GM23248 (cell line): ENCODE measurements at regions not wholly inside any gene's neighbourhood (a gene's known extent, or its start where the extent isn't known, plus 50 kb on each side); places are given as distances from the start of the nearest gene placed in this dataset.
A peak's percentile ranks its signal among the peaks of the same experiment; 100 is the strongest.

ENCODE experiments used
- DNase-seq: peaks from one replicate; pipeline ENCODE4 v3.0.0-alpha.2; 2015
- H2AFZ ChIP-seq: fragments of 200-600 bp; sonication (generic); 2 replicates; pipeline ENCODE4 v1.6.1; 2016; ENCODE audit warnings: antibody characterized with exemption
- H3F3A ChIP-seq: fragments of 200-600 bp; sonication (generic); 2 replicates; pipeline ENCODE4 v1.6.1; 2016; ENCODE audit warnings: mild to moderate bottlenecking, antibody characterized with exemption, mixed run types; ENCODE audit not compliant: insufficient read depth
- H3K27ac ChIP-seq: fragments of 200-600 bp; sonication (generic); 2 replicates; pipeline ENCODE4 v1.5.1; 2016; ENCODE audit warnings: mild to moderate bottlenecking
- H3K27me3 ChIP-seq: fragments of 200-600 bp; sonication (generic); replicated peaks from 2 replicates; pipeline ENCODE4 v1.6.1; 2016; ENCODE audit warnings: mild to moderate bottlenecking; ENCODE audit not compliant: insufficient read depth
- H3K36me3 ChIP-seq: fragments of 200-600 bp; sonication (generic); 2 replicates; pipeline ENCODE4 v1.6.1; 2016; ENCODE audit warnings: low read depth, mild to moderate bottlenecking
- H3K4me1 ChIP-seq: fragments of 200-600 bp; sonication (generic); 2 replicates; pipeline ENCODE4 v1.6.1; 2016; ENCODE audit warnings: mild to moderate bottlenecking; ENCODE audit not compliant: insufficient read depth
- H3K4me2 ChIP-seq: fragments of 200-600 bp; sonication (generic); one replicate; pipeline ENCODE4 v1.6.1; 2016; ENCODE audit warnings: mild to moderate bottlenecking; ENCODE audit not compliant: unreplicated experiment
- H3K4me3 ChIP-seq: fragments of 200-600 bp; sonication (generic); 2 replicates; pipeline ENCODE4 v1.5.1; 2016; ENCODE audit warnings: mild to moderate bottlenecking
- H3K79me2 ChIP-seq: fragments of 200-600 bp; sonication (generic); 2 replicates; pipeline ENCODE4 v1.6.1; 2016; ENCODE audit warnings: mild to moderate bottlenecking; ENCODE audit not compliant: insufficient read depth
- H3K9ac ChIP-seq: fragments of 200-600 bp; sonication (generic); 2 replicates; pipeline ENCODE4 v1.6.1; 2016; ENCODE audit warnings: mild to moderate bottlenecking
- H3K9me2 ChIP-seq: fragments of 200-600 bp; sonication (generic); 2 replicates; pipeline ENCODE4 v1.6.1; 2016; ENCODE audit warnings: mixed run types, mild to moderate bottlenecking, moderate library complexity; ENCODE audit not compliant: insufficient read depth
- H3K9me3 ChIP-seq: fragments of 200-600 bp; sonication (generic); one replicate; pipeline ENCODE4 v1.6.1; 2017; ENCODE audit warnings: low read depth
- H4K20me1 ChIP-seq: fragments of 200-600 bp; sonication (generic); 2 replicates; pipeline ENCODE4 v1.6.0; 2016; ENCODE audit not compliant: insufficient read depth
- EZH2 ChIP-seq: fragments of 200-600 bp; sonication (generic); IDR thresholded peaks from 2 replicates; pipeline ENCODE4 v1.6.1; 2018; ENCODE audit warnings: antibody characterized with exemption, mild to moderate bottlenecking; ENCODE audit not compliant: insufficient read depth, poor library complexity, severe bottlenecking
- EZH2phosphoT487 ChIP-seq: fragments of 200-600 bp; sonication (generic); IDR thresholded peaks from 2 replicates; pipeline ENCODE4 v1.6.1; 2018; ENCODE audit warnings: antibody characterized with exemption, moderate library complexity, mild to moderate bottlenecking, low read depth; ENCODE audit not compliant: insufficient read depth
- WGBS, 2 experiments: methylation state at CpG; one replicate each; pipeline ENCODE4 v1.1.6; 2015 to 2017; ENCODE audit warnings: low lambda C conversion rate in 2 of 2, low coverage in 1 of 2; ENCODE audit errors: missing lambda C conversion rate in 2 of 2; 5-methylcytosine and 5-hydroxymethylcytosine counted together
- in situ Hi-C: fragments of 300-500 bp; cut with MboI; formaldehyde crosslinking; loops from 2 replicates; pipeline ENCODE4 v1.15.0; 2020

DNA sequence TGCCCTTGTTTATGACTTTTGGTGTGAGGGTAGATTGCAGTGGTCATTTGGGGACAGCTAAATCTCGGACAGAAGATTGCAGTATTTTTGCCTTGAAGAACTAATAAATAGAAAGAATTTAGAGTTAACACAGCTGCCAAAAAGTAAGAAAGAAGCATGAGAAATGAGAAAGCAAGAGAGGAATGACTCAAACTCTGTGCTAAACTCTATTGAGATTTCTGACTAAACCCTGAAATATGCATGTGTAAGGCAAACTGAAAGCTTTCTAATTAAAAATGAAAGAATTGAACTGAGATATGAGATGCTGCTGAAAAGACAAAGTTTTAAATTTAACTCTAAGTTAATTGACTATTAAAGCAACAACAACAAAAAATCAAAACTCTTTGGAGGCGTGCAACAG, 791.3 kb downstream of the RAB28 start:
- Histone ChIP-seq H3K9me3 (no peaks in the 10 kb centered on the region), H2AFZ (no peak overlapping the region), H3K36me3 (no peaks in the 10 kb centered on the region), H3F3A (no peaks in the 10 kb centered on the region), H3K9ac (no peak overlapping the region), H3K4me3 (no peak overlapping the region), H3K4me2 (no peak overlapping the region), H3K9me2 (no peaks in the 10 kb centered on the region), H3K27ac (no peak overlapping the region), H3K79me2 (no peaks in the 10 kb centered on the region), H4K20me1 (no peaks in the 10 kb centered on the region), H3K27me3 (no peaks in the 10 kb centered on the region), H3K4me1 (no peaks in the 10 kb centered on the region)
- DNase-seq: peak; percentile 38
- in situ Hi-C loops: no loop called here
- TF ChIP-seq EZH2phosphoT487 (no peak), EZH2 (no peak)
- 4 to 9% methylated on average over 2 of the region's 2 CpGs for WGBS, 2 experiments

DNA sequence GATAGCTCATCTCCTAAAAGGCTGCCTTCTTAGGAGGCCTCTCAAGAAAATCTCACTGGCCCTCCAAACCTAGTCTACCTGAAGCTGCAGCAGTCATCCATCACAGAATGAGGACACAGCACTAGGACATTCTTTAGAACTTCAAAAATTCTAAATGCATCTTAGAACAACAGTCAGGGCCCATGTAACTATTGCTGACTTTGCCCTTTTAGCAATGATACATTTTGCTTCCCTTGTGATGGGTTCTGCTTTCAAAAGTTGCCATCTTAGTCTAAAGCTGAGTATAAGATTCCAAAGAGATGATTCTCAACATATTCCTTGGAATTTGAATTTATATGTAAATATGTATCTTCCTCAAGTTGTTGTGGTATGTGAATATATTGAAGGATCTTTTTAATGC, 793.0 kb downstream of the RAB28 start:
- Histone ChIP-seq H3K27me3 (no peaks in the 10 kb centered on the region), H2AFZ (no peak overlapping the region), H3F3A (no peaks in the 10 kb centered on the region), H3K27ac (no peak overlapping the region), H3K4me3 (no peak overlapping the region), H3K9ac (no peak overlapping the region), H3K4me1 (no peaks in the 10 kb centered on the region), H3K9me3 (no peaks in the 10 kb centered on the region), H3K79me2 (no peaks in the 10 kb centered on the region), H3K4me2 (no peak overlapping the region), H3K9me2 (no peaks in the 10 kb centered on the region), H4K20me1 (no peaks in the 10 kb centered on the region), H3K36me3 (no peaks in the 10 kb centered on the region)
- TF ChIP-seq EZH2phosphoT487 (no peak), EZH2 (no peak)
- in situ Hi-C loops: no loop called here
- no peak for DNase-seq

DNA sequence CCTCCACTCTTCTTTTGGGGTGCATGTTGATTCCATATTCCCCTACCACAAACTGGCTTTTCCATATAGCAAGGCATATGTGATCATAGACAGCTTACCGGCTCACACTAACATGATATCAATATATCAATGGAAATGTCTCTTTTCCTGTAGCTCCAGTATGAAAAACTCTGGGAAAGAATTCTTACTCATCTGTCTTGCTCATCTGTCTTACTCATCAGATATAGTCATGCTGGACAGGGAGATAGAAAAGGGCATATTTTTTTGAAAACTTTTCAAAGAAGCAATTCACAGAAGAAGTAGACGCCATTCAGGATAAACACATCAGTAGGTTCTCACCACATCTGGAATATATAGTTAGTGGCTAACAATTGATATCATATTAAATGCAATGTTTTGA, 794.7 kb downstream of the RAB28 start:
- Histone ChIP-seq H4K20me1 (no peaks in the 10 kb centered on the region), H3K36me3 (no peaks in the 10 kb centered on the region), H3K27ac (no peak overlapping the region), H2AFZ (no peak overlapping the region), H3K4me3 (no peak overlapping the region), H3F3A (no peaks in the 10 kb centered on the region), H3K4me1 (no peaks in the 10 kb centered on the region), H3K4me2 (no peak overlapping the region), H3K9ac (no peak overlapping the region), H3K9me3 (no peaks in the 10 kb centered on the region), H3K9me2 (no peaks in the 10 kb centered on the region), H3K27me3 (no peaks in the 10 kb centered on the region), H3K79me2 (no peaks in the 10 kb centered on the region)
- DNase-seq: peak; percentile 6
- in situ Hi-C loops: no loop called here
- TF ChIP-seq EZH2phosphoT487 (no peak), EZH2 (no peak)
- WGBS, 2 experiments: 53 to 68% methylated on average over 2 of the region's 2 CpGs

DNA sequence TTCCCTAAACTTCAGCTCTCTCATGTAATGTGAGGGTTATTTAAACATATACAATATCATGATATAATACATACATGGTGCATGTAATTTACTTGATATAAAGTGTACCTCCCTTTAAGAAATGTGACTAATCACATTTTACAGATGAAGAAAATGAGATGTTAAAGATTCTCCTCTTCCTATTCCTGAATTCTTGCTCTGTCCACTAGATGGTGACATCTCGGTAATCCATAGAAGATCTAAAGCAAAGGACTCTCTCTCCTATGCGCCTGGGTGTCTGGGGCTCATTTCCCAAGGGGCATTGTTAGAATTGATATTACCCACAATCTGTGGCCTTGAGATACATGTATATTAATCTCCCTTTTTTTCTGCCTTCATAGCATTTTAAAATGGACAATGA, 804.9 kb downstream of the RAB28 start:
- Histone ChIP-seq H3K4me3 (no peak overlapping the region), H3K4me2 (no peak overlapping the region), H3K27me3 (no peaks in the 10 kb centered on the region), H4K20me1 (no peaks in the 10 kb centered on the region), H3K27ac (no peak overlapping the region), H3K36me3 (no peaks in the 10 kb centered on the region), H3K9ac (no peak overlapping the region), H3K9me2 (no peaks in the 10 kb centered on the region), H3K4me1 (no peaks in the 10 kb centered on the region), H2AFZ (no peak overlapping the region), H3K9me3 (no peaks in the 10 kb centered on the region), H3K79me2 (no peaks in the 10 kb centered on the region), H3F3A (no peaks in the 10 kb centered on the region)
- TF ChIP-seq EZH2phosphoT487: no peak
- TF ChIP-seq EZH2: no peak
- DNase-seq: peak; percentile 2
- in situ Hi-C loops: no loop called here
- WGBS, 2 experiments: 28 to 42% methylated on average over 2 of the region's 2 CpGs

DNA sequence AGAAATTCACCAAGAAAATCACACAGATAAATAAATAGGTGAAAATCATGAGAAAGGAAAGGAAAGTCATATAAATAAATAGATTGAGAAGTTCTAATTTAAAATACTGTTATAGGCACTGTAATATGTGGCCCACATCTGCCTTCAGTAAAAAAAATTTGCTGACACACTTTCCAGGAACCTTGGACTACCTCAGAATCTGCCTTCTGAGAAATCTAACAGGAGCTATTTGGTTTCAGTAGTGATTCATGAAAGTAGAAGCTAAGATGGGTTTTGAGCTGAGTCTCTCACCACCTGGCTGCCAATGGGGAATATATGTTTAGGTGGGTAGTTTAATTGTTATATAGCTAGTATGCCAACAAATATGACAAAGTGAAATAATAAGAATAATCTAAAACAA, 810.0 kb downstream of the RAB28 start:
- H3K27me3 ChIP-seq: no peaks in the 10 kb centered on the region
- no peaks in the 10 kb centered on the region for H3K79me2 ChIP-seq
- no peak overlapping the region for H3K9ac ChIP-seq
- no peak overlapping the region for H3K4me3 ChIP-seq
- in situ Hi-C loops: no loop called here
- H3K36me3 ChIP-seq: no peaks in the 10 kb centered on the region
- no peak overlapping the region for H3K4me2 ChIP-seq
- H3K9me3 ChIP-seq: no peaks in the 10 kb centered on the region
- no peak overlapping the region for H3K27ac ChIP-seq
- no peaks in the 10 kb centered on the region for H4K20me1 ChIP-seq
- H3K9me2 ChIP-seq: no peaks in the 10 kb centered on the region
- no peak for TF ChIP-seq EZH2
- TF ChIP-seq EZH2phosphoT487: no peak
- no peaks in the 10 kb centered on the region for H3F3A ChIP-seq
- H3K4me1 ChIP-seq: no peaks in the 10 kb centered on the region
- H2AFZ ChIP-seq: no peak overlapping the region
- no peak for DNase-seq
